ENCODE measurements at regions not wholly inside any gene's neighbourhood (a gene's known extent, or its start where the extent isn't known, plus 50 kb on each side); places are given as distances from the start of the nearest gene placed in this dataset.

GRCh38 chr2:58930537-58930936 is 689.4 kb upstream of the FANCL start:
- TF ChIP-seq GATA2 (IDR thresholded peaks at IDR 0.05; ENCODE audit: low read depth, low read length) (no peak), GATA3 (IDR thresholded peaks at IDR 0.05; ENCODE audit: low read depth, low read length) (no peak)

- TF ChIP-seq GATA3 (IDR thresholded peaks at IDR 0.05; ENCODE audit: low read depth, low read length), result no peak
- TF ChIP-seq GATA2 (IDR thresholded peaks at IDR 0.05; ENCODE audit: low read depth, low read length), result no peak
Measured at GRCh38 chr2:58928973-58929372, 687.8 kb upstream of the FANCL start.

- TF ChIP-seq GATA2 (IDR thresholded peaks at IDR 0.05; ENCODE audit: low read depth, low read length), result no peak
- no peak for TF ChIP-seq GATA3 (IDR thresholded peaks at IDR 0.05; ENCODE audit: low read depth, low read length)
Measured at GRCh38 chr2:58928391-58928790, 687.3 kb upstream of the FANCL start.

- TF ChIP-seq GATA3 (IDR thresholded peaks at IDR 0.05; ENCODE audit: low read depth, low read length) (no peak), GATA2 (IDR thresholded peaks at IDR 0.05; ENCODE audit: low read depth, low read length) (no peak)
Measured at GRCh38 chr2:58926112-58926511, 685.0 kb upstream of the FANCL start.

- TF ChIP-seq GATA3 (IDR thresholded peaks at IDR 0.05; ENCODE audit: low read depth, low read length) (no peak), GATA2 (IDR thresholded peaks at IDR 0.05; ENCODE audit: low read depth, low read length) (no peak)
Measured at GRCh38 chr2:58925676-58926081, 684.6 kb upstream of the FANCL start.

- no peak for TF ChIP-seq GATA2 (IDR thresholded peaks at IDR 0.05; ENCODE audit: low read depth, low read length)
Measured at GRCh38 chr2:58923869-58924268, 682.7 kb upstream of the FANCL start.

GRCh38 chr2:58922245-58922644 is 681.1 kb upstream of the FANCL start:
- TF ChIP-seq GATA3 (IDR thresholded peaks at IDR 0.05; ENCODE audit: low read depth, low read length) (no peak), GATA2 (IDR thresholded peaks at IDR 0.05; ENCODE audit: low read depth, low read length) (no peak)

- no peak for TF ChIP-seq GATA3 (IDR thresholded peaks at IDR 0.05; ENCODE audit: low read depth, low read length)
- TF ChIP-seq GATA2 (IDR thresholded peaks at IDR 0.05; ENCODE audit: low read depth, low read length), result no peak
Measured at GRCh38 chr2:58921676-58922075, 680.6 kb upstream of the FANCL start.

GRCh38 chr2:58920001-58920400 is 678.9 kb upstream of the FANCL start:
- TF ChIP-seq GATA2 (IDR thresholded peaks at IDR 0.05; ENCODE audit: low read depth, low read length) (no peak), GATA3 (IDR thresholded peaks at IDR 0.05; ENCODE audit: low read depth, low read length) (no peak)

- TF ChIP-seq GATA2 (IDR thresholded peaks at IDR 0.05; ENCODE audit: low read depth, low read length) (no peak), GATA3 (IDR thresholded peaks at IDR 0.05; ENCODE audit: low read depth, low read length) (no peak)
Measured at GRCh38 chr2:58919316-58919715, 678.2 kb upstream of the FANCL start.

GRCh38 chr2:58918141-58918540 is 677.0 kb upstream of the FANCL start:
- no peak for TF ChIP-seq GATA2 (IDR thresholded peaks at IDR 0.05; ENCODE audit: low read depth, low read length)
- no peak for TF ChIP-seq GATA3 (IDR thresholded peaks at IDR 0.05; ENCODE audit: low read depth, low read length)

GRCh38 chr2:58917596-58917995 is 676.5 kb upstream of the FANCL start:
- TF ChIP-seq GATA2 (IDR thresholded peaks at IDR 0.05; ENCODE audit: low read depth, low read length) (no peak; the same call in 1 of the 2 replicates), GATA3 (IDR thresholded peaks at IDR 0.05; ENCODE audit: low read depth, low read length) (no peak)

GRCh38 chr2:58916063-58916462 is 674.9 kb upstream of the FANCL start:
- TF ChIP-seq GATA3 (IDR thresholded peaks at IDR 0.05; ENCODE audit: low read depth, low read length) (no peak), GATA2 (IDR thresholded peaks at IDR 0.05; ENCODE audit: low read depth, low read length) (no peak)

- TF ChIP-seq GATA3 (IDR thresholded peaks at IDR 0.05; ENCODE audit: low read depth, low read length) (no peak), GATA2 (IDR thresholded peaks at IDR 0.05; ENCODE audit: low read depth, low read length) (0 out of 2 replicates have a peak, but pooled peaks have one; percentile 25)
Measured at GRCh38 chr2:58914733-58915505, 673.8 kb upstream of the FANCL start.

GRCh38 chr2:58913082-58913726 is 672.1 kb upstream of the FANCL start:
- TF ChIP-seq GATA3 (IDR thresholded peaks at IDR 0.05; ENCODE audit: low read depth, low read length) (no peak), GATA2 (IDR thresholded peaks at IDR 0.05; ENCODE audit: low read depth, low read length) (no peak)
